Mesendoderm (in vitro differentiated cells): ENCODE measurements at regions not wholly inside any gene's neighbourhood (a gene's known extent, or its start where the extent isn't known, plus 50 kb on each side); places are given as distances from the start of the nearest gene placed in this dataset.

Experiments used
- DNase-seq: peaks from one replicate; pipeline ENCODE4 v3.0.0; 2013
- H2AK5ac ChIP-seq: 2 replicates; pipeline ENCODE4 v1.6.1; 2013; ENCODE audit warnings: low read length, inconsistent platforms
- H2BK120ac ChIP-seq: 2 replicates; pipeline ENCODE4 v1.6.1; 2013; ENCODE audit warnings: low read depth, mild to moderate bottlenecking, low read length, moderate library complexity, mixed read lengths
- H2BK15ac ChIP-seq: replicated peaks from 2 replicates; pipeline ENCODE4 v1.6.1; 2013; ENCODE audit warnings: low read depth, mild to moderate bottlenecking, moderate library complexity
- H2BK5ac ChIP-seq: 2 replicates; pipeline ENCODE4 v1.6.1; 2013; ENCODE audit warnings: low read length, inconsistent platforms
- H3K18ac ChIP-seq: 2 replicates; pipeline ENCODE4 v1.6.1; 2013; ENCODE audit warnings: mild to moderate bottlenecking, low read length, mixed read lengths
- H3K23ac ChIP-seq: one replicate; pipeline ENCODE4 v1.6.1; 2013; ENCODE audit warnings: low read length
- H3K27ac ChIP-seq: 2 replicates; pipeline ENCODE4 v1.5.1; 2013; ENCODE audit warnings: low read depth, mild to moderate bottlenecking, inconsistent platforms, low read length, moderate library complexity
- H3K27me3 ChIP-seq: 2 replicates; pipeline ENCODE4 v1.6.1; 2013; ENCODE audit warnings: low read length, control low read depth, mild to moderate bottlenecking, inconsistent platforms; ENCODE audit not compliant: insufficient read depth, poor library complexity
- H3K36me3 ChIP-seq: 2 replicates; pipeline ENCODE4 v1.6.1; 2013; ENCODE audit warnings: low read length, inconsistent platforms; ENCODE audit not compliant: control insufficient read depth, insufficient read depth
- H3K4ac ChIP-seq: one replicate; pipeline ENCODE4 v1.6.1; 2013; ENCODE audit warnings: low read depth, mild to moderate bottlenecking, low read length, moderate library complexity
- H3K4me1 ChIP-seq: 2 replicates; pipeline ENCODE4 v1.6.1; 2013; ENCODE audit warnings: low read depth, low read length, inconsistent platforms; ENCODE audit not compliant: control insufficient read depth
- H3K4me2 ChIP-seq: 2 replicates; pipeline ENCODE4 v1.6.1; 2013; ENCODE audit warnings: low read length
- H3K4me3 ChIP-seq: 2 replicates; pipeline ENCODE4 v1.5.1; 2013; ENCODE audit warnings: mild to moderate bottlenecking, low read length
- H3K56ac ChIP-seq: one replicate; pipeline ENCODE4 v1.6.1; 2013; ENCODE audit warnings: low read length
- H3K79me1 ChIP-seq: 2 replicates; pipeline ENCODE4 v1.6.1; 2013; ENCODE audit warnings: low read length, inconsistent platforms
- H3K79me2 ChIP-seq: 2 replicates; pipeline ENCODE4 v1.6.1; 2013; ENCODE audit warnings: mild to moderate bottlenecking, low read length; ENCODE audit not compliant: control insufficient read depth, insufficient read depth
- H3K9ac ChIP-seq: 2 replicates; pipeline ENCODE4 v1.6.1; 2013; ENCODE audit warnings: low read length, inconsistent platforms
- H4K5ac ChIP-seq: one replicate; pipeline ENCODE4 v1.6.1; 2013; ENCODE audit warnings: low read length
- H4K8ac ChIP-seq: one replicate; pipeline ENCODE4 v1.6.1; 2013; ENCODE audit warnings: low read depth, mild to moderate bottlenecking, control low read depth, low read length, moderate library complexity
- whole genome bisulfite sequencing: extraction: QIAGEN DNeasy Blood & Tissue Kit; methylation state at CpG from one replicate; pipeline ENCODE4 v1.1.7; 2013; ENCODE audit warnings: low lambda C conversion rate, missing lambda C conversion rate; ENCODE audit not compliant: insufficient coverage; ENCODE audit errors: extremely low coverage; 5-methylcytosine and 5-hydroxymethylcytosine counted together

GRCh38 chr1:67530071-67530470, 99.9 kb upstream of the SERBP1 start:
- Histone ChIP-seq H2BK5ac (no peak overlapping the region), H2BK120ac (no peak overlapping the region), H3K23ac (no peak overlapping the region), H3K27me3 (no peaks in the 10 kb centered on the region), H3K27ac (no peak overlapping the region), H3K4me1 (no peaks in the 10 kb centered on the region), H3K4me2 (no peak overlapping the region), H3K18ac (no peak overlapping the region), H3K36me3 (no peaks in the 10 kb centered on the region), H3K79me1 (no peaks in the 10 kb centered on the region), H3K79me2 (no peaks in the 10 kb centered on the region), H4K8ac (no peak overlapping the region), H3K4ac (no peak overlapping the region), H2AK5ac (no peak overlapping the region), H4K5ac (no peak overlapping the region), H3K9ac (no peak overlapping the region), H3K4me3 (no peak overlapping the region), H2BK15ac (no peak overlapping the region), H3K56ac (no peak overlapping the region)
- DNase-seq, result peak; percentile 57

DNA sequence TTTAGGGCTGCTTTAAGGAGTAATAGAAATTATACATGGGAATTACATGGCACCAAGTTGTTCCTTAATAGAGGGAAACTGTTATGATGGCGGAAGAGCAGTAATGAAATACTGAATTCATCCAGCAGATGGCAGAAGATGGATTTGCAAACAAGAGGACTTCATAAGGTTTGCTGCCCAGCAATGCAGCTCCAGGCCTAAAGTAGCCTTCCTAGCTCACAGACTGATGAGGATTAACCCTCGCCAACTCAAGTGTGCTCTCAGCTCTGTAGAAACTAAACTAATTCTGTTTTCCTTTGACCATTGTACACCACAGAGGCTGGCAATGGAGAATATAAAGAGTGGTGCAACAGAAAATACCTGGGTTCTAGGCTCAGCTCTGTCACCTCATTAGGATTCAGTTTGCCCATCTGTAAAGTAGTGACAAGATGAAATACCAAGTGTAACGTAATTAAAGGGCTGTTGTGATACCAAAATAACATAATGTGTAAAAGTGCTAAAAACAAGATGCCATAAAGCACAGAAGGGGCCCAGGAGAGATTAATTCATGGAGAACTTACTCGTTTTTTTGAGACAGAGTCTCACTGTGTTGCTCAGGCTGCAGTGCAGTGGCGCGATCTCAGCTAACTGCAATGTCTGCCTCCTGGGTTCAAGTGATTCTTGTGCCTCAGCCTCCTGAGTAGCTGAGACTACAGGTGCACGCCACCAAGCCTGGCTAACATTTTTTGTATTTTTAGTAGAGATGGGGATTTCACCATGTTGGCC, 102.4 kb upstream of the SERBP1 start:
- peak; percentile 89 for DNase-seq
- Histone ChIP-seq H3K56ac (no peak overlapping the region), H3K9ac (no peak overlapping the region), H4K5ac (no peak overlapping the region), H2BK120ac (no peak overlapping the region), H3K4me3 (no peak overlapping the region), H3K23ac (no peak overlapping the region), H3K79me1 (no peaks in the 10 kb centered on the region), H3K4ac (no peak overlapping the region), H3K27ac (no peak overlapping the region), H3K18ac (no peak overlapping the region), H4K8ac (no peak overlapping the region), H2BK15ac (no peak overlapping the region), H3K79me2 (no peaks in the 10 kb centered on the region), H3K4me1 (no peaks in the 10 kb centered on the region), H2AK5ac (no peak overlapping the region), H3K4me2 (no peak overlapping the region), H3K36me3 (no peaks in the 10 kb centered on the region), H2BK5ac (no peak overlapping the region), H3K27me3 (no peaks in the 10 kb centered on the region)
- no CpG with 5 or more reads among the region's 7 CpGs for WGBS

- Histone ChIP-seq H3K36me3 (no peaks in the 10 kb centered on the region), H3K27me3 (no peaks in the 10 kb centered on the region), H3K9ac (no peak overlapping the region), H3K18ac (no peak overlapping the region), H3K4me3 (no peak overlapping the region), H3K23ac (no peak overlapping the region), H2AK5ac (no peak overlapping the region), H2BK15ac (no peak overlapping the region), H3K56ac (no peak overlapping the region), H3K27ac (no peak overlapping the region), H3K4me1 (no peaks in the 10 kb centered on the region), H2BK5ac (no peak overlapping the region), H4K8ac (no peak overlapping the region), H2BK120ac (no peak overlapping the region), H4K5ac (no peak overlapping the region), H3K79me1 (no peaks in the 10 kb centered on the region), H3K79me2 (no peaks in the 10 kb centered on the region), H3K4me2 (no peak overlapping the region), H3K4ac (no peak overlapping the region)
- no CpG with 5 or more reads among the region's 2 CpGs for WGBS
- no peak for DNase-seq
Measured at GRCh38 chr1:67534627-67535065, 104.4 kb upstream of the SERBP1 start.

DNA sequence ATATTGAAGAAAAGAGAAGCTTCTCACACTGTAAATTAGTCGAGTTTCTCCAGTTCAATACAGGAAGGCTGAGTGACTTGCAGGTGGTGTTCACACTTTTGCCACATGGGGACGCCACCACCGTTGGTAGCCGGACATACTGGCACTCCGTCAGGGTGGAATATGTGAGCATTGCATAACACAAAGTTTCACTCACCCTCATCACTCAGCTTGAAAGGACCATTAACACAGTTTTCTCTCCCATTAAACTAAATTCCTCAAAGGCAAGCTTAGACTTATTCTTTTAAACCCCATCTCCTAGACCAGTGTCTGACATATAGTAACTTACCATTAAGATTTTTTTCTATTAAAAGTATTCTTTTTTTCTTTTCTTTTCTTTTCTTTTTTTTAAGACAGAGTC, 105.3 kb upstream of the SERBP1 start:
- no peaks in the 10 kb centered on the region for H3K36me3 ChIP-seq
- H3K9ac ChIP-seq, result no peak overlapping the region
- no peak overlapping the region for H3K4ac ChIP-seq
- H3K79me1 ChIP-seq, result no peaks in the 10 kb centered on the region
- H3K27me3 ChIP-seq, result no peaks in the 10 kb centered on the region
- H4K8ac ChIP-seq, result no peak overlapping the region
- no peak overlapping the region for H3K4me2 ChIP-seq
- H2BK15ac ChIP-seq, result no peak overlapping the region
- WGBS, result no CpG with 5 or more reads among the region's 5 CpGs
- no peak overlapping the region for H3K4me3 ChIP-seq
- no peak overlapping the region for H2AK5ac ChIP-seq
- H2BK120ac ChIP-seq, result no peak overlapping the region
- H2BK5ac ChIP-seq, result no peak overlapping the region
- no peak overlapping the region for H3K23ac ChIP-seq
- no peak overlapping the region for H3K18ac ChIP-seq
- no peaks in the 10 kb centered on the region for H3K4me1 ChIP-seq
- DNase-seq, result peak; percentile 73
- no peak overlapping the region for H4K5ac ChIP-seq
- no peak overlapping the region for H3K56ac ChIP-seq
- no peaks in the 10 kb centered on the region for H3K79me2 ChIP-seq
- H3K27ac ChIP-seq, result no peak overlapping the region

GRCh38 chr1:67536957-67537666, 106.9 kb upstream of the SERBP1 start:
- H3K4me1 ChIP-seq, result no peaks in the 10 kb centered on the region
- no CpG with 5 or more reads among the region's 9 CpGs for WGBS
- no peak overlapping the region for H2AK5ac ChIP-seq
- no peak overlapping the region for H4K5ac ChIP-seq
- no peaks in the 10 kb centered on the region for H3K79me2 ChIP-seq
- H2BK120ac ChIP-seq, result no peak overlapping the region
- H3K27ac ChIP-seq, result no peak overlapping the region
- H4K8ac ChIP-seq, result no peak overlapping the region
- no peak overlapping the region for H3K4me2 ChIP-seq
- no peak overlapping the region for H3K4me3 ChIP-seq
- no peaks in the 10 kb centered on the region for H3K79me1 ChIP-seq
- no peak overlapping the region for H3K4ac ChIP-seq
- no peak for DNase-seq
- no peak overlapping the region for H3K23ac ChIP-seq
- H2BK15ac ChIP-seq, result no peak overlapping the region
- no peaks in the 10 kb centered on the region for H3K36me3 ChIP-seq
- no peak overlapping the region for H3K9ac ChIP-seq
- no peaks in the 10 kb centered on the region for H3K27me3 ChIP-seq
- no peak overlapping the region for H2BK5ac ChIP-seq
- no peak overlapping the region for H3K56ac ChIP-seq
- no peak overlapping the region for H3K18ac ChIP-seq
